ENCODE measurements at regions not wholly inside any gene's neighbourhood (a gene's known extent, or its start where the extent isn't known, plus 50 kb on each side); places are given as distances from the start of the nearest gene placed in this dataset.
A peak's percentile ranks its signal among the peaks of the same experiment; 100 is the strongest.

GRCh38 chr19:31223740-31224534 lies 125.3 kb downstream of the TSHZ3 start:
- H3K4me3 ChIP-seq (ENCODE audit: low read depth, low read length): no peak overlapping the region
- peak; percentile 90 for DNase-seq (ENCODE audit: low read depth)
- TF ChIP-seq, protein P1, sequence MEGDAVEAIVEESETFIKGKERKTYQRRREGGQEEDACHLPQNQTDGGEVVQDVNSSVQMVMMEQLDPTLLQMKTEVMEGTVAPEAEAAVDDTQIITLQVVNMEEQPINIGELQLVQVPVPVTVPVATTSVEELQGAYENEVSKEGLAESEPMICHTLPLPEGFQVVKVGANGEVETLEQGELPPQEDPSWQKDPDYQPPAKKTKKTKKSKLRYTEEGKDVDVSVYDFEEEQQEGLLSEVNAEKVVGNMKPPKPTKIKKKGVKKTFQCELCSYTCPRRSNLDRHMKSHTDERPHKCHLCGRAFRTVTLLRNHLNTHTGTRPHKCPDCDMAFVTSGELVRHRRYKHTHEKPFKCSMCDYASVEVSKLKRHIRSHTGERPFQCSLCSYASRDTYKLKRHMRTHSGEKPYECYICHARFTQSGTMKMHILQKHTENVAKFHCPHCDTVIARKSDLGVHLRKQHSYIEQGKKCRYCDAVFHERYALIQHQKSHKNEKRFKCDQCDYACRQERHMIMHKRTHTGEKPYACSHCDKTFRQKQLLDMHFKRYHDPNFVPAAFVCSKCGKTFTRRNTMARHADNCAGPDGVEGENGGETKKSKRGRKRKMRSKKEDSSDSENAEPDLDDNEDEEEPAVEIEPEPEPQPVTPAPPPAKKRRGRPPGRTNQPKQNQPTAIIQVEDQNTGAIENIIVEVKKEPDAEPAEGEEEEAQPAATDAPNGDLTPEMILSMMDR (conservative IDR thresholded peaks at IDR 0.05; ENCODE audit: low read depth, low read length): no peak

- peak; percentile 38 for DNase-seq (ENCODE audit: low read depth)
- TF ChIP-seq, protein P1 (conservative IDR thresholded peaks at IDR 0.05; ENCODE audit: low read depth, low read length): no peak
- no peak overlapping the region for H3K4me3 ChIP-seq (ENCODE audit: low read depth, low read length)
Observed at GRCh38 chr19:31220540-31220939, 128.7 kb downstream of the TSHZ3 start.

- peak; percentile 13 for DNase-seq (ENCODE audit: low read depth)
- TF ChIP-seq, protein P1 (conservative IDR thresholded peaks at IDR 0.05; ENCODE audit: low read depth, low read length): no peak
- no peak overlapping the region for H3K4me3 ChIP-seq (ENCODE audit: low read depth, low read length)
Observed at GRCh38 chr19:31214997-31215396, 134.2 kb downstream of the TSHZ3 start.

- no peak overlapping the region for H3K4me3 ChIP-seq (ENCODE audit: low read depth, low read length)
- peak; percentile 99 for DNase-seq (ENCODE audit: low read depth)
- TF ChIP-seq, protein P1 (conservative IDR thresholded peaks at IDR 0.05; ENCODE audit: low read depth, low read length): no peak
Observed at GRCh38 chr19:31214086-31214485, 135.2 kb downstream of the TSHZ3 start.

GRCh38 chr19:31211088-31211487 lies 138.1 kb downstream of the TSHZ3 start:
- no peak overlapping the region for H3K4me3 ChIP-seq (ENCODE audit: low read depth, low read length)
- TF ChIP-seq, protein P1 (conservative IDR thresholded peaks at IDR 0.05; ENCODE audit: low read depth, low read length): no peak
- DNase-seq (ENCODE audit: low read depth): no peak

- TF ChIP-seq, protein P1 (conservative IDR thresholded peaks at IDR 0.05; ENCODE audit: low read depth, low read length): no peak
- DNase-seq (ENCODE audit: low read depth): no peak
- H3K4me3 ChIP-seq (ENCODE audit: low read depth, low read length): no peak overlapping the region
Observed at GRCh38 chr19:31205887-31206518, 143.2 kb downstream of the TSHZ3 start.

Data from choroid plexus epithelial cell (primary cell).